Subcutaneous abdominal adipose tissue (tissue), 5 donors: ENCODE measurements at regions not wholly inside any gene's neighbourhood (a gene's known extent, or its start where the extent isn't known, plus 50 kb on each side); places are given as distances from the start of the nearest gene placed in this dataset.

Source experiments
- H3K27ac ChIP-seq: one replicate; pipeline ENCODE4 v1.7.0; 2013; ENCODE audit warnings: low read depth, mild to moderate bottlenecking, inconsistent platforms, low read length, moderate library complexity
- H3K27me3 ChIP-seq, 5 donors: one replicate each; pipeline ENCODE4 v1.7.0; 2013; ENCODE audit warnings: low read length in 5 of 5, inconsistent platforms in 1 of 5; ENCODE audit not compliant: control insufficient read depth in 5 of 5, insufficient read depth in 4 of 5
- H3K36me3 ChIP-seq, 5 donors: one replicate each; pipeline ENCODE4 v1.7.0; 2013; ENCODE audit warnings: low read length in 5 of 5; ENCODE audit not compliant: control insufficient read depth in 5 of 5, insufficient read depth in 5 of 5
- H3K4me1 ChIP-seq, 5 donors: one replicate each; pipeline ENCODE4 v1.7.0; 2013; ENCODE audit warnings: low read length in 5 of 5, mild to moderate bottlenecking in 3 of 5, moderate library complexity in 1 of 5; ENCODE audit not compliant: control insufficient read depth in 5 of 5, insufficient read depth in 5 of 5
- H3K4me3 ChIP-seq, 5 donors: one replicate each; pipeline ENCODE4 v1.7.0; 2013; ENCODE audit warnings: low read length in 5 of 5, low read depth in 1 of 5
- H3K9ac ChIP-seq, 5 donors: one replicate each; pipeline ENCODE4 v1.7.0; 2013; ENCODE audit warnings: low read length in 5 of 5, mild to moderate bottlenecking in 4 of 5, moderate library complexity in 3 of 5
- H3K9me3 ChIP-seq, 5 donors: one replicate each; pipeline ENCODE4 v1.7.0; 2013; ENCODE audit warnings: low read length in 5 of 5; ENCODE audit not compliant: control insufficient read depth in 5 of 5
- donor health status: healthy.
- donor health status: healthy.
- donor health status: healthy.
- donor health status: healthy.
- donor health status: healthy.

- Histone ChIP-seq H3K9me3 (no peaks in the 10 kb centered on the region), H3K27me3 (no peaks in the 10 kb centered on the region), H3K4me3 (peak overlapping the region; percentile 65 to 78 (median 76)), H3K4me1 (peaks cover 6 to 50% (median 47%) of the 10 kb centered on the region in 5 donors), H3K27ac (peak overlapping the region; percentile 80), H3K36me3 (no peaks in the 10 kb centered on the region), H3K9ac (no peak overlapping the region)
These were observed 99.8 kb upstream of the SSBP2 start for GRCh38 chr5:81850501-81851357.

GRCh38 chr5:81849770-81850367 lies 99.0 kb upstream of the SSBP2 start:
- H3K27ac ChIP-seq = peak overlapping the region; percentile 80
- peaks cover 6 to 50% (median 47%) of the 10 kb centered on the region in 5 donors for H3K4me1 ChIP-seq
- H3K9ac ChIP-seq = no peak overlapping the region
- no peaks in the 10 kb centered on the region for H3K9me3 ChIP-seq
- H3K4me3 ChIP-seq = no peak overlapping the region
- no peaks in the 10 kb centered on the region for H3K27me3 ChIP-seq
- no peaks in the 10 kb centered on the region for H3K36me3 ChIP-seq

- Histone ChIP-seq H3K36me3 (no peaks in the 10 kb centered on the region), H3K4me3 (peak overlapping the region; percentile 23 to 57 (median 46)), H3K9me3 (no peaks in the 10 kb centered on the region), H3K27me3 (no peaks in the 10 kb centered on the region), H3K27ac (no peak overlapping the region), H3K9ac (no peak overlapping the region), H3K4me1 (peaks cover 6 to 50% (median 47%) of the 10 kb centered on the region in 5 donors)
These were observed 97.5 kb upstream of the SSBP2 start for GRCh38 chr5:81848362-81848880.

GRCh38 chr5:81846301-81846700 lies 95.4 kb upstream of the SSBP2 start:
- Histone ChIP-seq H3K4me3 (no peak overlapping the region), H3K27ac (no peak overlapping the region), H3K27me3 (no peaks in the 10 kb centered on the region), H3K4me1 (peaks cover 4 to 39% (median 35%) of the 10 kb centered on the region in 5 donors), H3K36me3 (no peaks in the 10 kb centered on the region), H3K9me3 (no peaks in the 10 kb centered on the region), H3K9ac (no peak overlapping the region)

- Histone ChIP-seq H3K9ac (no peak overlapping the region), H3K4me3 (no peak overlapping the region), H3K36me3 (no peaks in the 10 kb centered on the region), H3K4me1 (peaks cover 0 to 15% (median 14%) of the 10 kb centered on the region in 5 donors), H3K27ac (no peak overlapping the region), H3K9me3 (no peaks in the 10 kb centered on the region), H3K27me3 (no peaks in the 10 kb centered on the region)
These were observed 92.9 kb upstream of the SSBP2 start for GRCh38 chr5:81843845-81844244.

GRCh38 chr5:81842795-81843398 lies 92.0 kb upstream of the SSBP2 start:
- Histone ChIP-seq H3K36me3 (no peaks in the 10 kb centered on the region), H3K27me3 (no peaks in the 10 kb centered on the region), H3K27ac (no peak overlapping the region), H3K9ac (no peak overlapping the region), H3K4me3 (no peak overlapping the region), H3K9me3 (no peaks in the 10 kb centered on the region), H3K4me1 (peaks cover 0 to 13% (median 5%) of the 10 kb centered on the region in 5 donors)

GRCh38 chr5:81839034-81839433 lies 88.1 kb upstream of the SSBP2 start:
- Histone ChIP-seq H3K4me3 (no peak overlapping the region), H3K9me3 (no peaks in the 10 kb centered on the region), H3K27ac (no peak overlapping the region), H3K4me1 (peaks cover 0 to 8% (median 0%) of the 10 kb centered on the region in 5 donors), H3K36me3 (no peaks in the 10 kb centered on the region), H3K9ac (no peak overlapping the region), H3K27me3 (no peaks in the 10 kb centered on the region)

GRCh38 chr5:81838307-81838906 lies 87.5 kb upstream of the SSBP2 start:
- Histone ChIP-seq H3K9ac (no peak overlapping the region), H3K27ac (no peak overlapping the region), H3K27me3 (no peaks in the 10 kb centered on the region), H3K9me3 (no peaks in the 10 kb centered on the region), H3K4me3 (no peak overlapping the region), H3K36me3 (no peaks in the 10 kb centered on the region), H3K4me1 (peaks cover 0 to 8% (median 0%) of the 10 kb centered on the region in 5 donors)

- H3K4me1 ChIP-seq = peaks cover 0 to 8% (median 0%) of the 10 kb centered on the region in 5 donors
- H3K27ac ChIP-seq = no peak overlapping the region
- no peak overlapping the region for H3K4me3 ChIP-seq
- no peaks in the 10 kb centered on the region for H3K27me3 ChIP-seq
- no peaks in the 10 kb centered on the region for H3K9me3 ChIP-seq
- no peaks in the 10 kb centered on the region for H3K36me3 ChIP-seq
- no peak overlapping the region for H3K9ac ChIP-seq
These were observed 86.9 kb upstream of the SSBP2 start for GRCh38 chr5:81837667-81838306.
